Fibroblast of mammary gland (primary cell): ENCODE measurements at regions not wholly inside any gene's neighbourhood (a gene's known extent, or its start where the extent isn't known, plus 50 kb on each side); places are given as distances from the start of the nearest gene placed in this dataset.
"Not testable (repeated sequence)": the region's sequence is repeated elsewhere in the genome, so short reads cannot be mapped to it uniquely, and the experiment has no call there.

Source experiments
- DNase-seq: peaks from one replicate; pipeline ENCODE4 v3.0.0-alpha.2; 2010; ENCODE audit warnings: low read depth
- H3K4me3 ChIP-seq: 2 replicates; pipeline ENCODE4 v1.5.1; 2011; ENCODE audit warnings: low read depth, mild to moderate bottlenecking, low read length, moderate library complexity; ENCODE audit not compliant: control insufficient read depth
- CTCF ChIP-seq: conservative IDR thresholded peaks from 2 replicates; pipeline ENCODE4 v1.5.1; 2011; ENCODE audit warnings: low read depth, low read length, inconsistent platforms; ENCODE audit not compliant: control insufficient read depth, insufficient read depth

DNA sequence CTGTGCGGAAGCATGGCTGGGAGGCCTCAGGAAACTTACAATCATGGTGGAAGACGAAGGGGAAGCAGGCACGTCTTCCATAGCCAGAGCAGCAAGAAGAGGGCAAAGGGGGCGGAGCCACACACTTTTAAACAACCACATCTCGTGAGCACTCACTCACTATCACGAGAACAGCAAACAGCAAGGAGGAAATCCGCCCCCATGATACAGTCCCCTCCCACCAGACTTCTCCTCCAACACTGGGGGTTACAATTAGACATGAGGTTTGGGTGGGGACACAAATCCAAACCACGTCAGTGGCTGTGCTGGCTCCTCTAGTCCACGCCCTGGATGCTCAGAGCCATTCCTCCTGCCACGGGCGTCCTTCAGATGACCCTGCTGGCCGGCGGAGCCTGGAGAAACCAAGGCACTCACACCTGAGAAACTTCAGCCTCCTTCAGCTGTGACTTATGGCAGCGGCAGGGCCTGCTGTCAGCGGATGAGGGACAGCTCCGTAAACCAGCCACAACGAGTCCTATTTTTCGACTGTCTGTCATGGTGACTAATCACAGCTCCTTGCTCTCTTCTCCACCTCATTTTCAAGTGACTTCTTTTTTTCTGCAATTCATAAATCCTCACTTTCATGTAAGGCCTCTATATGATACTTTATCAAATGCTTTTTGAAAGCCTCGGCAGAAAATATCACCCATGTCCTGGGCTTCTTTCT is 167.9 kb upstream of the PFKP start:
- TF ChIP-seq CTCF, result no peak
- no peak overlapping the region for H3K4me3 ChIP-seq
- no peak for DNase-seq

GRCh38 chr10:2898509-2898860 is 168.9 kb upstream of the PFKP start:
- DNase-seq, result no peak
- no peak for TF ChIP-seq CTCF

DNA sequence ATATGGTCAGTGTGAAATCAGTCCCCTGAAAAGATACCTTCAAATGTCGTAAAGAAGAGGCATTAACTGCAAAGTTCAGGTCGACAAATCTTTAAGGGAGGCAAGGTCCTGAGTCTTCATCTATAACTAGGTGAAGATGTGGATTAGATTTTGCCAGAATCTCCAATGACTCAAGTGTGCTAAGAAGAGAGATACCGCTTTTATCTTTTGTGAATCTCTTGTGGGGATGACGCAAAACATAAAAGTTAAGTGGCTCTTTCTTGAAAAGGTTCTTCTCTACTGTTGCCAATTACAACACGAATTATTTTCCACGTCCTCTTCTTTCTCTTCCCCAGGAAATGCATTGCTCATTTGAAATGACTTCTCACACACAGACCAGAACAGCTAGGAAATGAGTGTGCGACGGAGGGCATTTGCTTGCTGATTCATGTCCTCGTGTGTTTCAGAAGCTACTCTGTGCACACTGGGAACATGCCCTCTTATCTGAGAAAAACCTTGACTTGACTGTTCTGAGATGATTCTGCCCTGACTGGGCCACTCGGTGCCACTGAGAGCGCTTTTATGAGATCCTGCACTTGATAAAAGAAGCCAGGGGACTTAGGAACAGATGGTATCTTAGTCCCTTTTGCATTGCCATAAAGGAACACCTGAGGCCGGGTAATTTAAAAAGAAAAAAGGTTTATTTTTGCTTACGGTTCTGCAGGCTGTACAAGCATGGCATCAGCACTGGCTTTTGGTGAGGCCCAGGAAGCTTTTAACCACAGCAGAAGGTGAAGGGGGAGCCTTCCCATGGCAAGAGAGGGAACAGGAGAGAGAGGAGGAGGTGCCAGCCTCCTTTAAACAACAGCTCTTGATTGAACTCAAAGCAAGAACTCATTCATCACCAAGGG is 169.5 kb upstream of the PFKP start:
- DNase-seq, result no peak
- TF ChIP-seq CTCF, result no peak
- no peak overlapping the region for H3K4me3 ChIP-seq

More at GRCh38 chr10:2898509-2898860, 168.9 kb upstream of the PFKP start:
- no peak overlapping the region for H3K4me3 ChIP-seq

GRCh38 chr10:2896334-2896733 is 171.0 kb upstream of the PFKP start:
- DNase-seq, H3K4me3 ChIP-seq: not testable (repeated sequence)

GRCh38 chr10:2895594-2896196 is 171.7 kb upstream of the PFKP start:
- no peak overlapping the region for H3K4me3 ChIP-seq
- DNase-seq, result no peak
- TF ChIP-seq CTCF, result no peak

DNA sequence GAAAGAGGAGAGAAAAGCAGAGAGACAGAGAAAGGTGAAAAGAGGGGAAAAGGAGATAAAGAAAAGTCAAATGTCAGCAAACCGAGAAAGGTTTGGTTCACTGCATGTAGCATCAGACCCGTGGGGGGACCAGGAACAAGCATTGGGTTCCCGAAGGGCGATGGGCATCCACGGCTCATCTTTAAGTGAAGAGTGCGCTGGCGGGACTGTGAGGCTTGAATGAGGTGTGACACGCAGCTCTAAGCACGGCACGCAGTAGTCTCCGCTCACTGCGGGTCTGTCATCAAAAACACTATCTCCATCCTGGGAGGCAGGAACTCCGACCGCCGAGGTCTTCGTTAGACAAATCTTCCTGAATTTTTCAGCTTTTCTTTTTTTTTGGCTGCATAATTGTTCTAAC is 173.4 kb upstream of the PFKP start:
- no peak for TF ChIP-seq CTCF
- no peak for DNase-seq
- H3K4me3 ChIP-seq, result no peak overlapping the region
